ENCODE measurements at regions not wholly inside any gene's neighbourhood (a gene's known extent, or its start where the extent isn't known, plus 50 kb on each side); places are given as distances from the start of the nearest gene placed in this dataset.
"Not testable (repeated sequence)": the region's sequence is repeated elsewhere in the genome, so short reads cannot be mapped to it uniquely, and the experiment has no call there.

DNA sequence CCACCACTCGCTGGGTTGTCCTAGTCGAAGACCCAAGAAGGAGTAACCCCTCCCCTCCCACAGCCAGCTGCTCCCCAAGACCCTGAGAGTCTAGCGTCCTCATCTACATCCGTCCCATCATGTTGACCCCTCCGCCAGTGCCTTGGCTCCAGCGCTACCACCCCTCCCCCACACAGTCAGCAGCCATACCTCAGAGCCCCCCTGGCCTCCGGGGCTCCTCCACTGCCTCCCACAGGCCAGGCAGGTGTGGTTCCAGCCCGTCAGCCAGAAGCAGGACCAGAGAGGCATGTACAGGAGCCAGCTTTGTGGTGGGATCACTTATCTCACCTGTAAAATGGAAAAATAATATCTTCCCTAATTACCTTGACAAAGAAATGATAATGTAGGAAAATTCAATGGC lies 51.5 kb upstream of the PHF21B start:
- DNase-seq (ENCODE audit: low read depth) = no peak

DNA sequence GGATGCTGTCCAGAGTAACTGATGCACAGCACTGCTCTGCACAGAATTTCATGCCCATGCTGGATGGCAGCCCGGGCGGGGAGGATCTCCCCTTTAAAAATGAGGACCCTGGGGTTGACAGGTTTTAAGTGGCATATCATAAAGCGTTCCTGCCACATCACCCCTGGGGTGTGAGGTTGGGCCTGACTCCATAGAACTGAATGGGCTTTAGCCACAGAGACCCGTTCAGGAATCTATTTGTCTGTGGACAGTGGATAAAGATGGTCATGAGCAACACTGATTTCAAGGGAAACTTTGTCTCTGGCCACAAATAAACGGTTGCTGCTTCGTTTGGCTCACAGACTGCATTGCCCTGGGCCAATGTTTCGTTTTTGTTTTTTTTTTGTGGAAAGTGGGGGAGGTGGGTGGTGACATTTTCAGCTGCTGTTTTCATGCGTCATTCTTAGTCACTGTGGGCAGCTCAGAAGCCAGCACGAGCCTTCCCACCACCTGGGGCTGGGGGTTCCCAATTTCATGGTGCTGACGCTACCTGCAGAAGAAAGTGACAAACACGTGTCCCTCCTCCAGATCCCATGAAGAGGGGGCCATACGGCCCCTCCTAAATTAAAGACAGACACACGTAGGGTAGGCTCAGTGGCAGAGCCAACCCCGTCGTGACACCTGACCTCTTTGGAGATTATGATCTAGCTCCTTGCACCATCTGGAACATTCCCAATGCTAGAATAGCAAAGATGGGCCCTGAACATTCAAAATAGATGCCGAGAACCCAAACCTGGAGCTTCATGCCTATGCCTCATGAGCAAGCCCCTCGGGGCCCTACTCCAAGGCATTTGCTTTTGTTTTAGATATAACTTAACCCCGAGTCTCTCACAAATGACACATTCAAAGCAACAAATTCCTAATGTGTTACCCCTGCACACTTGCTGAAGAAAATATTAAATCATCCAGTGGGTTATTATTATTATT lies 54.8 kb upstream of the PHF21B start:
- peak; percentile 8 for DNase-seq (ENCODE audit: low read depth)

DNA sequence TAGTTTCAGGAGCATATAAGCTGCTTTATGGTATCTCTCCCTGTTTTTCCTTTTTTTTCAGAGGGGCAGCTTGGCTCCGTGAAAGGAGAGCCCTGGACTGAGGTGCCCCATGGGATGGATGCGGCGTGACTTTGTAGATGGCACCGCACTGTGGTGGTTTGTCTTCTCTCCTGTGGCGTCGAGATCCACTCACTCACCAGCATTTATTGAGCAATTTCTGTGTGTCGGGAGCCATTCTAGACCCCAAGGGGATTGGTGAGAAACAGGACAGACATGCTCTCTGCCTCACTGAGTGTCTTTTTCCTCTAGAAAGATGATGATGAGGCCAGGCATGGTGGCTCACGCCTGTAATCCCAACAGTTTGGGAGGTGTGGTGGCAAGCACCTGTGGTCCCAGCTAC lies 55.9 kb upstream of the PHF21B start:
- no peak for DNase-seq (ENCODE audit: low read depth)

- DNase-seq (ENCODE audit: low read depth) = no peak
Measured at GRCh38 chr22:45067731-45068130, 57.9 kb upstream of the PHF21B start.

DNA sequence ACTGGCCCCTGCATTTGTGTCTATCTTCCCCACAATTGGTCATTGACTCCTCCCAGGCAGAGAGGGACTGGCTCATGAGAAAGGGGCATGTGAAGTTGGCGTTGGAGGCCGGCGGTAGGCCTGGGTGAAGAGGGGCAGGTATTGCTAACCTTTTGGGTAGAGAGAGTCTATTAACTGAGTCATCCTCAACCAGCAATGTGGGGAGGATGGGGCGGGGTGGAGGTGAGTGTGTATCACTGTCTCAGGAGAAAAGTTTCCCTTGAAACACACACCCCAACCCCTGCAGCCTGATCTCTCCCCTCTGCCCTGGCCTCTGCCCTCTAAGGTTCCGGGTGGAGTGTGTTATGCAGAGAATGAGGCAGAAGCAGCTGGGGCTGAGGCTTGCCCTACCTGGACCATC lies 60.1 kb upstream of the PHF21B start:
- DNase-seq (ENCODE audit: low read depth) = no peak

DNA sequence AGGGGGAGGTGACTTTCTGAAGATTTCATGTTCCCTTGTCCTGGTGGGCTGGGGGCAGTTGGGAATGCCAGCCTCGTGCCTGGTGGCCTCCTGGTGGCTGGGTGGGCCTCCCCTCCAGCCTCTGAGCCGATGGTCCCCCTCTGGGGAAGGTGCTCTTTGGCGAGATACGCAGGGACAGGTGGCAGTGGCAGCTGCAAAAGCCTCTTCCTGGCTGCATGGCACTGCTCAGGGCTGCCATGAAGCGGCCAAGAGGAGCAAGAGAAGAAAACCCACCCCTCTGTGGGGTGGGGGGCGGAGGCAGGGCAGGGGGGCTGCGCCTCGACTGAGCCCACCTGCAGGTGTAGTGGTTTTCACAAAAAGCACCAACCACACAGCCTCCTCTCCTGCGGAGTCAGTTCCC lies 61.8 kb upstream of the PHF21B start:
- no peak for DNase-seq (ENCODE audit: low read depth)

DNA sequence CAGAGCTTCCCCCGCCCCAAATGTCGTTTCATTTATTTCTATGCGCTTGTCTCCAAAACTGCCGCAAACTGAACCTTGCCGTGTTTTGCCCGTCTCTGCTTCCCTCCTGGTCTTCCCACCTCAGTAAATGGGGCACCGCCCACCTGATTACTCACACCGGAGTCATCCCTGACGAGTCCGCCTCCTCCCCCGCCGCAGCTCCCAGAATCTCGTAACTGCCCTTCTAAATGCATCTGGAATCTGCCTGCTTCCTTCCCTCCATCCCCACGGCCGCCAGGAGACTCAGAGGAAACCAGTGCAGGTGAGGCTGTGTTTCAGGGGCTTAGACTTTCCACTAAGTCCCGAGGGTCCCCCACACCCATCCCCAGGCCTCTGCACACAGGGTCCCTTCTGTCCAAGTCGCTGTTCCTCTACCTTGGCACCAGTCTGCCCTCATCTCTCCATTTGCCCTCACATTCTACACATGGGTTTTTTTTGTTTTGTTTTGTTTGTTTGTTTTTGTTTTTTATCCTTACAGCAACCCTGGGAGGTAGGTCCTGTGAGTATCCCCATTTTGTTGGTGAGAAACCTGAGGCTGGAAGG lies 62.6 kb upstream of the PHF21B start:
- no peak for DNase-seq (ENCODE audit: low read depth)

GRCh38 chr22:45073064-45073463 lies 63.3 kb upstream of the PHF21B start:
- no peak for DNase-seq (ENCODE audit: low read depth)

DNA sequence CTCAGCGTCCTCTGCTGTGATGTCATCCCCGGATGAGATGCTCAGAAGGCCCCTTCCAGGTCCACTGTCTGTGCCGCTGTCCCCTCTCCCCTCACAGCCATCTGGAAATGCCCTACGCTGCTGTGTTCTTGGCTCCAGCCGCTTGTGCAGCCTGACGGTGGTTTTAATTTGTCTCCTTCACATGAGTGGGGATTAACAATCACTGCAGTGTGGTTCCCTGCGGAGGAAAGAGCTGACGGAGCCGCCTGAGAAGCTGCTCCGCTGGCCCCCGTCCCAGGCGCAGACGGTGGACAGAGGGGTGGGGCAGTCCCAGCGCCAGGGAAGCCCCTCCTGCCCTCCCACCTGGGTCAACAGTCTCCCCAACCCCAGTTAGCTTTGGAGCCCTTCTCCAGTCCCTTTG lies 67.5 kb upstream of the PHF21B start:
- DNase-seq (ENCODE audit: low read depth) = no peak

- no peak for DNase-seq (ENCODE audit: low read depth)
Measured at GRCh38 chr22:45077826-45078334, 68.1 kb upstream of the PHF21B start.

DNA sequence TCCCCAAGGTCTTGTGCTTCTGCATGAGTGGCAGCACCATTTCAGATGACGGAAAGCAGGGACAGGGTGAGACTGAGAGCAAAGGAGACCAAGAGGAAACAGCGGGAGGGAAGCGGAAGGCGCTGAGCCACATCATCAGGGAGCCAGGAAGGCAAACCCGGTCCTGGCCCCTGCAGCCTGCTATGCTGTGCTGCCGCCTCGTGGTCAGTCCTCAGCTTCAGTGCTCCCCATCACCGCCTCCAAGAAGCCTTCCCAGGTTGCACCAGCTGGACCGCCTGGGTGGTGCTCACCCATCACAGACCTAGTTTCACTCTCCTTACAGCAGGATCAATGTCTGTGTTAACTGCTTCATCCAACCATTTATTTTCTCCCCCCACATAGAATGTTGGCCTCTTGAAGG lies 73.0 kb upstream of the PHF21B start:
- no peak for DNase-seq (ENCODE audit: low read depth)

DNA sequence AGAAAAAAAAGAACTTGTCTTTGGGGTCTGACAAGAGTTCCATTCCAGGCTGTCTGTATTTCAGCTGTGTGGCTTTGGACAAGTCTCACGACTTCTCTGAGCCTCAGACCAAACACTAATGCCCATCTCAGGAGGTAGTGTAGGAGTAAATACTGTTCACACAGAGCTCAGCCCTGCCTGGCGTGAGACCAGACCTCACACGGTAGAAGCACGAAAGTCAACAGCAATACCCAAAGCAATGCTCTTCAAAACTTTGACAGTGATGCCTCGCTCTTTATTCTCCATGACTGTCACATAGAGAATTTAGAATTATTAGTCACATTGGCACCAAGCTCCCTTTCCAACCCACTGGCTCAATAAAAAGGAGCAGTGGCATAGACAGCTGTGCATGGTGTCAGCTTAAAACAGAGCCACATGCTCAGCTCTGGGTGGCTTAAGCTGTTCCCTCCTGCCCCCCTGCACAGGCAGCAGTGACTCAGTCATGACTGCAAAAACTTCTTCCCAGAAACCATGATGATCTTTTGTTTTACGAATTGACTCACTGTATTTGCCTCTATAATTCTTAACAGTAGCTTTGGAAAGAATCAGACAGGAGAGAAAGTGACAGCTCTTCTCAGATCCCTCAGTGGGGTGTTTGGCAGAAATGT lies 74.0 kb upstream of the PHF21B start:
- no peak for DNase-seq (ENCODE audit: low read depth)

- DNase-seq (ENCODE audit: low read depth) = no peak
Measured at GRCh38 chr22:45084400-45084920, 74.7 kb upstream of the PHF21B start.

DNA sequence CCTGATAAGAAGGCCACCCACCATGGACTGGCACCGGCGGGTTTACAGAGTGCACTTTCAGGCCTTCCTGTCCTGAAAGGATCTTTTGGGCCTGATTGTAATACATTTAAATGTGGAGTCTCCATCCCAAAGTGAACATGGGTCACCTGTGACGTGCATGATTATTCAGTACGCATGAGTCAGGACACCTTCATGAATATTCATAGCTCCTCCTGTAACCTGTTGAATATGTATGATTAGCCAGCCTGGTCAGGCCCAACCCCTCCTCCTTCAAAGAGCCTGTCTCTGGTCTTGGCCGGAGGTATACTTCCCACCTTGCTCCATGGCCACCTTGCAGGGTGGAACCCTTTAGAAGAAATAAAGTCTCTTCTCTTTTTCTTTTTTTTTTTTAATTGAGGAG lies 75.9 kb upstream of the NUP50 start:
- no peak for DNase-seq (ENCODE audit: low read depth)

DNA sequence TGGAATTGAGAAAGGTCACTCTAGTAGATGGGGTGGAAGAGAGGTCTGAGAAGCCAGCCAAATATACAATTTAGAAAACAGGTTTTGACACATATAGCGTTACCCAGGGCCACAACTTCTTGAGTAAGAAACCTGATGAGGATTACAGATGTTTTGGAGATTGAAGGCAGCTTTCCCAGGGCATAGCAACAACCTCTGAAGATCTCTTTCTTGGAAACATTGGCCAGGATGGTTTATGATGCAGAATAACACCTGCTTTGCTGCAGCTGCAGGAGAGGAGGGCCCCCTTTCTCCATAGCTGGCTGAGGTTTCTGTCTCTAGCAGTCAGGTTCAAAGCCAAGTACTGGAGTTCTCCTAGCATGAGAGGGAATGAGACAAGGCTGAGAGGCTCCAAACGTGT lies 75.1 kb upstream of the NUP50 start:
- DNase-seq (ENCODE audit: low read depth) = no peak

- DNase-seq (ENCODE audit: low read depth) = no peak
Measured at GRCh38 chr22:45090497-45090910, 73.2 kb upstream of the NUP50 start.

- DNase-seq (ENCODE audit: low read depth) = no peak
Measured at GRCh38 chr22:45091254-45091854, 72.4 kb upstream of the NUP50 start.

DNA sequence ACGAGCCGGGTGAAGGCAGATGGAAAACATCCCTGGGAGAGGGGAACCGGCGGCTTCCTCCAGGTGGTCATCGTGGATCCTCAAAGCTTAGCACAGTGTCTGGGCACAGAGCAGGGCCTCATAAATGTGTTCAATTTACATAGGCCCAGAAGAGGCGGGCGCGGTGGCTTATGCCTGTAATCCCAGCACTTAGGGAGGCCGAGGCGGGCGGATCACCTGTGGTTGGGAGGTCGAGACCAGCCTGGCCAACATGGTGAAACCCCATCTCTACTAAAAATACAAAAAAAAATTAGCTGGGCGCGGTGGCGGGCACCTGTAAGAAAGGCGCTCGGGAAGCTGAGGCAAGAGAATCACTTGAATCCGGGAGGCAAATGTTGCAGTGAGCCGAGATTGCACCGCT lies 71.8 kb upstream of the NUP50 start:
- DNase-seq (ENCODE audit: low read depth) = not testable (repeated sequence)

DNA sequence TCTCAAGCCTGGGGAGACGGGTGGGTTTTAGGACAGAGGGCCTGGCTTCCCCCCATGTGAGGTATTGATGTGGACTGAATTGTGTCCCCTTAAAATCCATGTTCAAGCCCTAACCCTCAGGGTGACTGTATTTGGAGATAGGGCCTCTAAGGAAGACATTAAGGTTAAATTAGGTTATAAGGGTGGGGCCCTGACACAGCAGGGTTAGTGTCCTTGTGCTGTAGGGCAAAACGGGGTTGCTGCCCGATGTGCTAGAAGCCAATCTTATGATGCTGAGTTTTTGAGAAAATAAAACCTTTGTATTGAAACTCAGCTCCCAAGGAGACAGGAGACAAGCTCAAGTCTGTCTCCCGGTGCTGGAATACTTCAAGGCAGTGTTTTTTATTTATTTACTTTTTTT lies 71.1 kb upstream of the NUP50 start:
- DNase-seq (ENCODE audit: low read depth) = no peak

DNA sequence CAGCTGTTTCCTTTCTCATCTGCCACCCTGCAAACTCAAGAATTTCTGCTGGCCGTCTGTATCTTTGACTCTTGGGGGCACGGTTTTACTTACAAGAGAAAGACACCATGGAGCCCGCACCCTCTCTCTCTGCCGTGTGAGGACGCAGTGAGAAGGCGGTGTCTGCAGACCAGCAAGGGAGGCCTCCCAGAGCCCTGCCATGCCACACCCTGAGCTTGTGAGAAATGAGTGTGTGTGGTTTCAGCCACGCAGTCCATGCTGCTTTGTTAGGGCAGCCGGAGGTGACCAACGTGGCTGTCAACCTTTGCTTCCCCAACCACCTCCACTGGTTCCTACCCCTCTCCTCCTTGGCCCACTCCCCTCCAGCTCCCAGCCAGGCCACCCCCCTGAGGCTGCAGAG lies 70.1 kb upstream of the NUP50 start:
- DNase-seq (ENCODE audit: low read depth) = no peak

DNA sequence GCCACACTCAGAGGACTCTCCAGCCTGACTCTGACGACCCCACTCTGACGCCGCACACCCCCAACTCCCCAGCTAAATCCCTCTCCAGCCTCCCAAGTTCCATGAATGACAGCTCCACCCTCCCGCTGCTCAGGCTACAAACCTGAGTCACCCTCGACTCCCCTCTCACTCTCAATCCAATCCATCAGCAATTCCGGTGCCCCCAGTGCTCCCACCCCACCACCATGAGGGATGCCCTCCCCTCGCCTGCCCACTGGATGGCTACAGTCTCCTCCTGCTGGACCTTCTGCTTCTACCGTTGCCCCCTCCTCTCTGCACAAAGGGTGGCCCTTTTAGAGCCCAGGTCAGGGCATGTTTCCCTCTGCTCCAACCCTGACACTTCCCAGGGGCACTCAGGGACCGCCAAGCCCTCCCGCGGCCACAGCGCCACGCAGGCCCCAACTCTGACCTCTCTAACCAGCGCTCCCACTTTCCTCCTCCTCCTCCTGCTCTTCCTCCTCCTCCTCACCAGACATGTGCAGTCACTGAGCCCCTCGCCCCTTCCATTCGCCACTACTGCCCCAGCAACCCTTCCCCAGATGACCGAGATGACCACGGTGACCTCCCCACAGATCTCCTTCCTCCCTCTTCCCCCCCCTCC lies 69.5 kb upstream of the NUP50 start:
- no peak for DNase-seq (ENCODE audit: low read depth)

- no peak for DNase-seq (ENCODE audit: low read depth)
Measured at GRCh38 chr22:45094825-45095224, 68.9 kb upstream of the NUP50 start.

All from stimulated activated CD8-positive, alpha-beta memory T cell treated with anti-CD3 and anti-CD28 coated beads, Interleukin-12 subunit alpha, Interleukin-12 subunit beta, amount 100 ng/mL, for 4 hours (primary cell).